HCT116 (cell line): ENCODE measurements at regions not wholly inside any gene's neighbourhood (a gene's known extent, or its start where the extent isn't known, plus 50 kb on each side); places are given as distances from the start of the nearest gene placed in this dataset.

Experiments
- ATAC-seq: fragments of 200-7000 bp; cut with Tn5 transposase; 2 replicates; pipeline ENCODE4 v1.9.1; 2020; ENCODE audit warnings: mild to moderate bottlenecking, moderate library complexity
- BruUV-seq: library from RNA; stranded (reverse); fragments of 400-500 nt; replicated peaks from 2 replicates; lab custom pipeline; 2021; lab: Mats Ljungman, UMichigan
- CTCF ChIA-PET: fragments of 300-600 bp; sonication (Branson Sonifier 250); formaldehyde crosslinking; loops from one replicate; lab custom pipeline; 2021; ENCODE audit warnings: antibody characterized with exemption; lab: Charles Lee
- POLR2A ChIA-PET: fragments of 300-600, 350-600 bp; sonication (Branson Sonifier 250); formaldehyde crosslinking; loops from one replicate; lab custom pipeline; 2021; ENCODE audit warnings: antibody characterized with exemption; lab: Charles Lee
- RAD21 ChIA-PET, 2 experiments: fragments of 300-600 bp; sonication (Branson Sonifier 250); formaldehyde crosslinking; loops; one replicate each; lab custom pipeline; 2023; ENCODE audit warnings: low total read pairs in 2 of 2; ENCODE audit not compliant: uncharacterized antibody in 2 of 2, unreplicated experiment in 2 of 2, low non-redundant PET in 1 of 2; lab: Charles Lee
- DNase-seq: peaks from one replicate; pipeline ENCODE4 v3.0.0-alpha.2; 2010; ENCODE audit warnings: low read depth, low spot score
- H2AFZ ChIP-seq: fragments of 200-600 bp; shearing (Covaris generic), sonication (generic); 2 replicates; pipeline ENCODE4 v1.6.1; 2017; ENCODE audit warnings: low read depth, mixed run types, mixed read lengths, antibody characterized with exemption, low read length; ENCODE audit not compliant: poor library complexity, severe bottlenecking
- H3K27ac ChIP-seq: 2 replicates; pipeline ENCODE4 v1.5.1; 2012; ENCODE audit warnings: low read depth, low read length
- H3K27me3 ChIP-seq: fragments of 200-600 bp; sonication (generic); 2 replicates; pipeline ENCODE4 v1.6.1; 2016; ENCODE audit warnings: mixed run types, low read length, mixed read lengths; ENCODE audit not compliant: insufficient read depth
- H3K36me3 ChIP-seq, 2 experiments: fragments of 200-500 bp in 1 of 2; fragments of 200-600 bp in 1 of 2; sonication (Bioruptor generic) in 1 of 2; sonication (generic) in 1 of 2; 2 replicates each; pipeline versions ENCODE4 v1.5.1 to v1.6.1; 2014 to 2016; ENCODE audit warnings: low read length in 2 of 2, inconsistent platforms in 1 of 2, mixed read lengths in 1 of 2, mixed run types in 1 of 2; ENCODE audit not compliant: insufficient read depth in 2 of 2, control insufficient read depth in 1 of 2
- H3K4me1 ChIP-seq, 2 experiments: fragments of 200-600 bp in 1 of 2; sonication (generic) in 1 of 2; 2 replicates each; pipeline versions ENCODE4 v1.5.1 to v1.6.1; 2012 to 2017; ENCODE audit warnings: low read length in 2 of 2, inconsistent platforms in 1 of 2, mild to moderate bottlenecking in 1 of 2, mixed read lengths in 1 of 2, mixed run types in 1 of 2, moderate library complexity in 1 of 2; ENCODE audit not compliant: insufficient read depth in 2 of 2, control insufficient read depth in 1 of 2
- H3K4me2 ChIP-seq: fragments of 200-600 bp; sonication (generic); 2 replicates; pipeline ENCODE4 v1.6.1; 2017; ENCODE audit warnings: mixed run types, low read length, mixed read lengths
- H3K4me3 ChIP-seq, 2 experiments: fragments of 200-600 bp in 1 of 2; sonication (generic) in 1 of 2; replicated peaks in 1 of 2; 2 replicates each; pipeline ENCODE4 v1.5.1; 2011 to 2016; ENCODE audit warnings: low read length in 2 of 2, control low read depth in 1 of 2, low read depth in 1 of 2, mild to moderate bottlenecking in 1 of 2, mixed read lengths in 1 of 2, mixed run types in 1 of 2
- H3K79me2 ChIP-seq: fragments of 200-600 bp; sonication (generic); 2 replicates; pipeline ENCODE4 v1.6.1; 2017; ENCODE audit warnings: mild to moderate bottlenecking, mixed run types, low read length, moderate library complexity, mixed read lengths; ENCODE audit not compliant: insufficient read depth
- H3K9ac ChIP-seq: fragments of 200-600 bp; sonication (generic); 2 replicates; pipeline ENCODE4 v1.6.1; 2016; ENCODE audit warnings: low read length, mixed read lengths
- H3K9me2 ChIP-seq: fragments of 200-600 bp; sonication (generic), shearing (Covaris generic); 2 replicates; pipeline ENCODE4 v1.6.1; 2017; ENCODE audit warnings: mixed run types, mild to moderate bottlenecking, moderate library complexity; ENCODE audit not compliant: insufficient read depth
- H3K9me3 ChIP-seq, 2 experiments: fragments of 200-500 bp in 1 of 2; fragments of 200-600 bp in 1 of 2; sonication (Bioruptor generic) in 1 of 2; sonication (generic) in 1 of 2; 2 replicates each; pipeline ENCODE4 v1.6.1; 2014 to 2017; ENCODE audit warnings: low read length in 2 of 2, mixed read lengths in 2 of 2, inconsistent platforms in 1 of 2, low read depth in 1 of 2, mild to moderate bottlenecking in 1 of 2, mixed run types in 1 of 2, moderate library complexity in 1 of 2; ENCODE audit not compliant: control insufficient read depth in 1 of 2, insufficient read depth in 1 of 2
- H4K20me1 ChIP-seq: fragments of 200-600 bp; sonication (generic), shearing (Covaris generic); 2 replicates; pipeline ENCODE4 v1.6.1; 2017; ENCODE audit warnings: mixed run types, mild to moderate bottlenecking, moderate library complexity; ENCODE audit not compliant: insufficient read depth
- EZH2 ChIP-seq: fragments of 200-600 bp; sonication (generic); IDR thresholded peaks from 2 replicates; pipeline ENCODE4 v1.6.1; 2017; ENCODE audit warnings: antibody characterized with exemption, mixed run types
- EZH2phosphoT487 ChIP-seq: fragments of 200-600 bp; IDR thresholded peaks from 2 replicates; pipeline ENCODE4 v1.6.1; 2018; ENCODE audit warnings: antibody characterized with exemption, borderline replicate concordance
- POLR2A ChIP-seq: IDR thresholded peaks from 2 replicates; pipeline ENCODE4 v1.7.0; 2011; ENCODE audit warnings: borderline replicate concordance; ENCODE audit not compliant: insufficient read depth, insufficient read length; ENCODE audit errors: extremely low read depth
- SRF ChIP-seq: IDR thresholded peaks from 2 replicates; pipeline ENCODE4 v1.6.1; 2012; ENCODE audit warnings: low read depth
- TCF7L2 ChIP-seq: IDR thresholded peaks from 2 replicates; pipeline ENCODE4 v1.7.0; 2011; ENCODE audit warnings: borderline replicate concordance, inconsistent platforms; ENCODE audit not compliant: insufficient read depth, insufficient read length; ENCODE audit errors: extremely low read depth
- ZNF274 ChIP-seq: fragments of 200-500 bp; sonication (Bioruptor generic); IDR thresholded peaks from 2 replicates; pipeline ENCODE4 v1.6.1; 2014; ENCODE audit warnings: mild to moderate bottlenecking, low read depth, low read length, inconsistent platforms
- intact Hi-C: fragments of 100-400 bp; cut with micrococcal nuclease; formaldehyde crosslinking; loops from 2 replicates; pipeline ENCODE4 v1.10.0; 2022
- TF ChIP-seq, protein P1 (sequence below): IDR thresholded peaks from 2 replicates; pipeline ENCODE4 v1.6.1; 2012
- TF ChIP-seq, protein P2 (sequence below): IDR thresholded peaks from 2 replicates; pipeline ENCODE4 v1.6.1; 2011; ENCODE audit warnings: mild to moderate bottlenecking, low read length, moderate library complexity; ENCODE audit not compliant: insufficient replicate concordance; ENCODE audit errors: extremely low read depth
- TF ChIP-seq, protein P3 (sequence below), 3 experiments: fragments of 200-600 bp in 1 of 3; sonication (generic) in 1 of 3; IDR thresholded peaks in 2 of 3; conservative IDR thresholded peaks in 1 of 3; 2 replicates each; pipeline ENCODE4 v1.5.1; 2012 to 2017; ENCODE audit warnings: low read depth in 2 of 3, low read length in 2 of 3, antibody characterized with exemption in 1 of 3, borderline replicate concordance in 1 of 3, control low read depth in 1 of 3, mild to moderate bottlenecking in 1 of 3, mixed read lengths in 1 of 3, mixed run types in 1 of 3, moderate library complexity in 1 of 3; ENCODE audit not compliant: insufficient read depth in 1 of 3

DNA sequence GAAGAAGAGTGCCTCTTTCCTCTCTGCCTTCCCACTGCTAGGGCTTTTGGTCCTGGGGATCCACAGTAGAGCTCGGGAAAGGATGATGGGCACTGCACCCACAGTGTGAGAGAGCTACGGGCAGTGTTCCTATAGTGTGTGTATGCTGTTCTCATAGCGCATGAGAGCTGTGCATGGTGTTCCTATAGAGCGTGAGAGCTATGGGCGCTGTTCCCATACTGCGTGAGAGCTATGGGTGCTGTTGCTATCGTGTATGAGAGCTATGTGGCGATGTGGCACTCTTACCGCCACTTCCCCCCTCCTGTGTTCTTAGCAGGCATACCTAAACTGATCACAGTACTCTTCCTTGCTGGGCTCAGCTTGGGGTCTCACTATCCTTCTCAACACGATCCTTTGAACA is 213.5 kb downstream of the EDEM1 start:
- ChIA-PET CTCF (no interaction called here), POLR2A (interaction anchor here (1.0 kb wide), 1 partner anchor 9 kb away, joined by 3 read pairs; no protein-coding TSS in a partner anchor), RAD21 (interaction anchor here in 1 of 2 experiments (0.6 kb wide), 1 partner anchor 11 kb away, joined by 3 read pairs; no protein-coding TSS in a partner anchor)
- no TSS peak for BruUV-seq
- no peak for DNase-seq
- intact Hi-C loops: no loop called here
- no peaks in the 10 kb centered on the region for H3K79me2 ChIP-seq
- TF ChIP-seq POLR2A: no peak
- no peak for TF ChIP-seq ZNF274
- TF ChIP-seq, protein P1, sequence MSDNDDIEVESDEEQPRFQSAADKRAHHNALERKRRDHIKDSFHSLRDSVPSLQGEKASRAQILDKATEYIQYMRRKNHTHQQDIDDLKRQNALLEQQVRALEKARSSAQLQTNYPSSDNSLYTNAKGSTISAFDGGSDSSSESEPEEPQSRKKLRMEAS: no peak
- TF ChIP-seq, protein P2, sequence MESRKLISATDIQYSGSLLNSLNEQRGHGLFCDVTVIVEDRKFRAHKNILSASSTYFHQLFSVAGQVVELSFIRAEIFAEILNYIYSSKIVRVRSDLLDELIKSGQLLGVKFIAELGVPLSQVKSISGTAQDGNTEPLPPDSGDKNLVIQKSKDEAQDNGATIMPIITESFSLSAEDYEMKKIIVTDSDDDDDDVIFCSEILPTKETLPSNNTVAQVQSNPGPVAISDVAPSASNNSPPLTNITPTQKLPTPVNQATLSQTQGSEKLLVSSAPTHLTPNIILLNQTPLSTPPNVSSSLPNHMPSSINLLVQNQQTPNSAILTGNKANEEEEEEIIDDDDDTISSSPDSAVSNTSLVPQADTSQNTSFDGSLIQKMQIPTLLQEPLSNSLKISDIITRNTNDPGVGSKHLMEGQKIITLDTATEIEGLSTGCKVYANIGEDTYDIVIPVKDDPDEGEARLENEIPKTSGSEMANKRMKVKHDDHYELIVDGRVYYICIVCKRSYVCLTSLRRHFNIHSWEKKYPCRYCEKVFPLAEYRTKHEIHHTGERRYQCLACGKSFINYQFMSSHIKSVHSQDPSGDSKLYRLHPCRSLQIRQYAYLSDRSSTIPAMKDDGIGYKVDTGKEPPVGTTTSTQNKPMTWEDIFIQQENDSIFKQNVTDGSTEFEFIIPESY: no peak
- no peak for TF ChIP-seq EZH2
- TF ChIP-seq TCF7L2: no peak
- TF ChIP-seq EZH2phosphoT487: no peak
- TF ChIP-seq, protein P3, sequence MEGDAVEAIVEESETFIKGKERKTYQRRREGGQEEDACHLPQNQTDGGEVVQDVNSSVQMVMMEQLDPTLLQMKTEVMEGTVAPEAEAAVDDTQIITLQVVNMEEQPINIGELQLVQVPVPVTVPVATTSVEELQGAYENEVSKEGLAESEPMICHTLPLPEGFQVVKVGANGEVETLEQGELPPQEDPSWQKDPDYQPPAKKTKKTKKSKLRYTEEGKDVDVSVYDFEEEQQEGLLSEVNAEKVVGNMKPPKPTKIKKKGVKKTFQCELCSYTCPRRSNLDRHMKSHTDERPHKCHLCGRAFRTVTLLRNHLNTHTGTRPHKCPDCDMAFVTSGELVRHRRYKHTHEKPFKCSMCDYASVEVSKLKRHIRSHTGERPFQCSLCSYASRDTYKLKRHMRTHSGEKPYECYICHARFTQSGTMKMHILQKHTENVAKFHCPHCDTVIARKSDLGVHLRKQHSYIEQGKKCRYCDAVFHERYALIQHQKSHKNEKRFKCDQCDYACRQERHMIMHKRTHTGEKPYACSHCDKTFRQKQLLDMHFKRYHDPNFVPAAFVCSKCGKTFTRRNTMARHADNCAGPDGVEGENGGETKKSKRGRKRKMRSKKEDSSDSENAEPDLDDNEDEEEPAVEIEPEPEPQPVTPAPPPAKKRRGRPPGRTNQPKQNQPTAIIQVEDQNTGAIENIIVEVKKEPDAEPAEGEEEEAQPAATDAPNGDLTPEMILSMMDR (IDR thresholded peaks at IDR 0.05 in 2 of 3, conservative IDR thresholded peaks at IDR 0.05 in 1 of 3; ENCODE audit: borderline replicate concordance in 1 of 3, insufficient read depth in 1 of 3, low read depth in 2 of 3, low read length in 2 of 3): no peak
- TF ChIP-seq SRF: no peak
- H3K4me2 ChIP-seq: no peak overlapping the region
- no peaks in the 10 kb centered on the region for H4K20me1 ChIP-seq
- H3K27ac ChIP-seq: no peak overlapping the region
- H3K4me3 ChIP-seq: no peak overlapping the region
- H2AFZ ChIP-seq: no peak overlapping the region
- H3K9ac ChIP-seq: no peak overlapping the region
- no peaks in the 10 kb centered on the region for H3K4me1 ChIP-seq
- no peaks in the 10 kb centered on the region for H3K9me2 ChIP-seq
- no peak for ATAC-seq
- no peaks in the 10 kb centered on the region for H3K9me3 ChIP-seq
- no peaks in the 10 kb centered on the region for H3K36me3 ChIP-seq
- no peaks in the 10 kb centered on the region for H3K27me3 ChIP-seq
